HCT116 (cell line): ENCODE measurements at regions not wholly inside any gene's neighbourhood (a gene's known extent, or its start where the extent isn't known, plus 50 kb on each side); places are given as distances from the start of the nearest gene placed in this dataset.

ENCODE experiments used
- ATAC-seq: fragments of 200-7000 bp; cut with Tn5 transposase; 2 replicates; pipeline ENCODE4 v1.9.1; 2020; ENCODE audit warnings: mild to moderate bottlenecking, moderate library complexity
- BruUV-seq: library from RNA; stranded (reverse); fragments of 400-500 nt; replicated peaks from 2 replicates; lab custom pipeline; 2021; lab: Mats Ljungman, UMichigan
- CTCF ChIA-PET: fragments of 300-600 bp; sonication (Branson Sonifier 250); formaldehyde crosslinking; loops from one replicate; lab custom pipeline; 2021; ENCODE audit warnings: antibody characterized with exemption; lab: Charles Lee
- POLR2A ChIA-PET: fragments of 300-600, 350-600 bp; sonication (Branson Sonifier 250); formaldehyde crosslinking; loops from one replicate; lab custom pipeline; 2021; ENCODE audit warnings: antibody characterized with exemption; lab: Charles Lee
- RAD21 ChIA-PET, 2 experiments: fragments of 300-600 bp; sonication (Branson Sonifier 250); formaldehyde crosslinking; loops; one replicate each; lab custom pipeline; 2023; ENCODE audit warnings: low total read pairs in 2 of 2; ENCODE audit not compliant: uncharacterized antibody in 2 of 2, unreplicated experiment in 2 of 2, low non-redundant PET in 1 of 2; lab: Charles Lee
- DNase-seq: peaks from one replicate; pipeline ENCODE4 v3.0.0-alpha.2; 2010; ENCODE audit warnings: low read depth, low spot score
- H2AFZ ChIP-seq: fragments of 200-600 bp; shearing (Covaris generic), sonication (generic); 2 replicates; pipeline ENCODE4 v1.6.1; 2017; ENCODE audit warnings: low read depth, mixed run types, mixed read lengths, antibody characterized with exemption, low read length; ENCODE audit not compliant: poor library complexity, severe bottlenecking
- H3K27ac ChIP-seq: 2 replicates; pipeline ENCODE4 v1.5.1; 2012; ENCODE audit warnings: low read depth, low read length
- H3K27me3 ChIP-seq: fragments of 200-600 bp; sonication (generic); 2 replicates; pipeline ENCODE4 v1.6.1; 2016; ENCODE audit warnings: mixed run types, low read length, mixed read lengths; ENCODE audit not compliant: insufficient read depth
- H3K36me3 ChIP-seq, 2 experiments: fragments of 200-500 bp in 1 of 2; fragments of 200-600 bp in 1 of 2; sonication (Bioruptor generic) in 1 of 2; sonication (generic) in 1 of 2; 2 replicates each; pipeline versions ENCODE4 v1.5.1 to v1.6.1; 2014 to 2016; ENCODE audit warnings: low read length in 2 of 2, inconsistent platforms in 1 of 2, mixed read lengths in 1 of 2, mixed run types in 1 of 2; ENCODE audit not compliant: insufficient read depth in 2 of 2, control insufficient read depth in 1 of 2
- H3K4me1 ChIP-seq, 2 experiments: fragments of 200-600 bp in 1 of 2; sonication (generic) in 1 of 2; 2 replicates each; pipeline versions ENCODE4 v1.5.1 to v1.6.1; 2012 to 2017; ENCODE audit warnings: low read length in 2 of 2, inconsistent platforms in 1 of 2, mild to moderate bottlenecking in 1 of 2, mixed read lengths in 1 of 2, mixed run types in 1 of 2, moderate library complexity in 1 of 2; ENCODE audit not compliant: insufficient read depth in 2 of 2, control insufficient read depth in 1 of 2
- H3K4me2 ChIP-seq: fragments of 200-600 bp; sonication (generic); 2 replicates; pipeline ENCODE4 v1.6.1; 2017; ENCODE audit warnings: mixed run types, low read length, mixed read lengths
- H3K4me3 ChIP-seq, 2 experiments: fragments of 200-600 bp in 1 of 2; sonication (generic) in 1 of 2; replicated peaks in 1 of 2; 2 replicates each; pipeline ENCODE4 v1.5.1; 2011 to 2016; ENCODE audit warnings: low read length in 2 of 2, control low read depth in 1 of 2, low read depth in 1 of 2, mild to moderate bottlenecking in 1 of 2, mixed read lengths in 1 of 2, mixed run types in 1 of 2
- H3K79me2 ChIP-seq: fragments of 200-600 bp; sonication (generic); 2 replicates; pipeline ENCODE4 v1.6.1; 2017; ENCODE audit warnings: mild to moderate bottlenecking, mixed run types, low read length, moderate library complexity, mixed read lengths; ENCODE audit not compliant: insufficient read depth
- H3K9ac ChIP-seq: fragments of 200-600 bp; sonication (generic); 2 replicates; pipeline ENCODE4 v1.6.1; 2016; ENCODE audit warnings: low read length, mixed read lengths
- H3K9me2 ChIP-seq: fragments of 200-600 bp; sonication (generic), shearing (Covaris generic); 2 replicates; pipeline ENCODE4 v1.6.1; 2017; ENCODE audit warnings: mixed run types, mild to moderate bottlenecking, moderate library complexity; ENCODE audit not compliant: insufficient read depth
- H3K9me3 ChIP-seq, 2 experiments: fragments of 200-500 bp in 1 of 2; fragments of 200-600 bp in 1 of 2; sonication (Bioruptor generic) in 1 of 2; sonication (generic) in 1 of 2; 2 replicates each; pipeline ENCODE4 v1.6.1; 2014 to 2017; ENCODE audit warnings: low read length in 2 of 2, mixed read lengths in 2 of 2, inconsistent platforms in 1 of 2, low read depth in 1 of 2, mild to moderate bottlenecking in 1 of 2, mixed run types in 1 of 2, moderate library complexity in 1 of 2; ENCODE audit not compliant: control insufficient read depth in 1 of 2, insufficient read depth in 1 of 2
- H4K20me1 ChIP-seq: fragments of 200-600 bp; sonication (generic), shearing (Covaris generic); 2 replicates; pipeline ENCODE4 v1.6.1; 2017; ENCODE audit warnings: mixed run types, mild to moderate bottlenecking, moderate library complexity; ENCODE audit not compliant: insufficient read depth
- EGR1 ChIP-seq: IDR thresholded peaks from 2 replicates; pipeline ENCODE4 v1.6.1; 2012; ENCODE audit warnings: low read depth
- ELF1 ChIP-seq: IDR thresholded peaks from 2 replicates; pipeline ENCODE4 v1.6.1; 2012; ENCODE audit warnings: low read depth, borderline replicate concordance
- EZH2phosphoT487 ChIP-seq: fragments of 200-600 bp; IDR thresholded peaks from 2 replicates; pipeline ENCODE4 v1.6.1; 2018; ENCODE audit warnings: antibody characterized with exemption, borderline replicate concordance
- SRF ChIP-seq: IDR thresholded peaks from 2 replicates; pipeline ENCODE4 v1.6.1; 2012; ENCODE audit warnings: low read depth
- TCF7L2 ChIP-seq: IDR thresholded peaks from 2 replicates; pipeline ENCODE4 v1.7.0; 2011; ENCODE audit warnings: borderline replicate concordance, inconsistent platforms; ENCODE audit not compliant: insufficient read depth, insufficient read length; ENCODE audit errors: extremely low read depth
- YY1 ChIP-seq: IDR thresholded peaks from 2 replicates; pipeline ENCODE4 v1.6.1; 2011; ENCODE audit warnings: low read length, low read depth, moderate library complexity, mild to moderate bottlenecking; ENCODE audit not compliant: insufficient replicate concordance; ENCODE audit errors: extremely low read depth
- ZFX ChIP-seq: fragments of 450-650 bp; IDR thresholded peaks from 2 replicates; pipeline ENCODE4 v1.6.1; 2017
- intact Hi-C: fragments of 100-400 bp; cut with micrococcal nuclease; formaldehyde crosslinking; loops from 2 replicates; pipeline ENCODE4 v1.10.0; 2022
- TF ChIP-seq, protein P1 (sequence below), 3 experiments: fragments of 200-600 bp in 1 of 3; sonication (generic) in 1 of 3; IDR thresholded peaks in 2 of 3; conservative IDR thresholded peaks in 1 of 3; 2 replicates each; pipeline ENCODE4 v1.5.1; 2012 to 2017; ENCODE audit warnings: low read depth in 2 of 3, low read length in 2 of 3, antibody characterized with exemption in 1 of 3, borderline replicate concordance in 1 of 3, control low read depth in 1 of 3, mild to moderate bottlenecking in 1 of 3, mixed read lengths in 1 of 3, mixed run types in 1 of 3, moderate library complexity in 1 of 3; ENCODE audit not compliant: insufficient read depth in 1 of 3

GRCh38 chr5:34476941-34477565, 179.1 kb upstream of the RAI14 start:
- CTCF ChIA-PET: interaction anchor here (1.3 kb wide), 1 partner anchor 9 kb away, joined by 4 read pairs; no protein-coding TSS in a partner anchor
- no peak for DNase-seq
- POLR2A ChIA-PET: no interaction called here
- no TSS peak for BruUV-seq
- Histone ChIP-seq H3K4me1 (no peaks in the 10 kb centered on the region), H3K27ac (no peak overlapping the region), H4K20me1 (no peaks in the 10 kb centered on the region), H3K9ac (no peak overlapping the region), H3K27me3 (peaks cover 9% of the 10 kb centered on the region; the same call in 1 of the 2 replicates), H3K4me3 (no peak overlapping the region), H3K9me3 (no peaks in the 10 kb centered on the region), H3K9me2 (no peaks in the 10 kb centered on the region), H2AFZ (no peak overlapping the region), H3K4me2 (no peak overlapping the region), H3K79me2 (no peaks in the 10 kb centered on the region), H3K36me3 (no peaks in the 10 kb centered on the region)
- intact Hi-C loops: no loop called here
- TF ChIP-seq ZFX (no peak), TCF7L2 (no peak), SRF (no peak), EGR1 (no peak), YY1 (no peak), EZH2phosphoT487 (no peak), ELF1 (no peak)
- TF ChIP-seq, protein P1, sequence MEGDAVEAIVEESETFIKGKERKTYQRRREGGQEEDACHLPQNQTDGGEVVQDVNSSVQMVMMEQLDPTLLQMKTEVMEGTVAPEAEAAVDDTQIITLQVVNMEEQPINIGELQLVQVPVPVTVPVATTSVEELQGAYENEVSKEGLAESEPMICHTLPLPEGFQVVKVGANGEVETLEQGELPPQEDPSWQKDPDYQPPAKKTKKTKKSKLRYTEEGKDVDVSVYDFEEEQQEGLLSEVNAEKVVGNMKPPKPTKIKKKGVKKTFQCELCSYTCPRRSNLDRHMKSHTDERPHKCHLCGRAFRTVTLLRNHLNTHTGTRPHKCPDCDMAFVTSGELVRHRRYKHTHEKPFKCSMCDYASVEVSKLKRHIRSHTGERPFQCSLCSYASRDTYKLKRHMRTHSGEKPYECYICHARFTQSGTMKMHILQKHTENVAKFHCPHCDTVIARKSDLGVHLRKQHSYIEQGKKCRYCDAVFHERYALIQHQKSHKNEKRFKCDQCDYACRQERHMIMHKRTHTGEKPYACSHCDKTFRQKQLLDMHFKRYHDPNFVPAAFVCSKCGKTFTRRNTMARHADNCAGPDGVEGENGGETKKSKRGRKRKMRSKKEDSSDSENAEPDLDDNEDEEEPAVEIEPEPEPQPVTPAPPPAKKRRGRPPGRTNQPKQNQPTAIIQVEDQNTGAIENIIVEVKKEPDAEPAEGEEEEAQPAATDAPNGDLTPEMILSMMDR (IDR thresholded peaks at IDR 0.05 in 2 of 3, conservative IDR thresholded peaks at IDR 0.05 in 1 of 3; ENCODE audit: borderline replicate concordance in 1 of 3, insufficient read depth in 1 of 3, low read depth in 2 of 3, low read length in 2 of 3): no peak
- RAD21 ChIA-PET: no interaction called here
- no peak for ATAC-seq
